ENCODE measurements at regions not wholly inside any gene's neighbourhood (a gene's known extent, or its start where the extent isn't known, plus 50 kb on each side); places are given as distances from the start of the nearest gene placed in this dataset.

GRCh38 chr12:85422762-85423161 is 142.7 kb downstream of the ALX1 start:
- DNase-seq (ENCODE audit: extremely low read depth in 1 of 4, low spot score in 3 of 4) (no peak), ATAC-seq (no peak), FAIRE-seq (no peak)
- no peaks in the 10 kb centered on the region for H3K9me1 ChIP-seq (ENCODE audit: control insufficient read depth, insufficient read depth, low read length)
- intact Hi-C loops (cut with micrococcal nuclease) (no loop called here), in situ Hi-C loops (cut with MboI) (no loop called here)
- ChIA-PET CTCF (ENCODE audit: low intra/inter-chr PET ratio) (no interaction called here), POLR2A (no interaction called here)
- no peaks in the 10 kb centered on the region for H3K27me3 ChIP-seq (ENCODE audit: control insufficient read depth in 2 of 2, insufficient read depth in 2 of 2, low read length in 2 of 2)
- H3K9me3 ChIP-seq (replicated peaks; ENCODE audit: control insufficient read depth, insufficient read depth, low read depth, low read length) = no peaks in the 10 kb centered on the region
- no peaks in the 10 kb centered on the region for H4K20me1 ChIP-seq (replicated peaks; ENCODE audit: control insufficient read depth, insufficient read depth, low read length)
- H3K4me3 ChIP-seq = no peak overlapping the region
- TF ChIP-seq HMG20B (CRISPR knock-in tag; IDR thresholded peaks at IDR 0.05) (no peak), TOE1 (IDR thresholded peaks at IDR 0.05; ENCODE audit: borderline replicate concordance) (no peak), TOE1 (CRISPR knock-in tag; IDR thresholded peaks at IDR 0.05; ENCODE audit: borderline replicate concordance, low read depth) (no peak), PHF21A (IDR thresholded peaks at IDR 0.05; ENCODE audit: borderline replicate concordance, low read depth) (no peak), ILK (tag; IDR thresholded peaks at IDR 0.05; ENCODE audit: borderline replicate concordance, low read depth) (no peak)
- H3K79me2 ChIP-seq (ENCODE audit: control insufficient read depth, insufficient read depth, low read length) = no peaks in the 10 kb centered on the region
- BruUV-seq (replicated peaks) = no TSS peak
- 0% methylated on average over 3 of the region's 3 CpGs for WGBS (ENCODE audit: insufficient coverage, low coverage, missing lambda C conversion rate)
- no peak overlapping the region for H3K4me2 ChIP-seq (ENCODE audit: insufficient read depth, low read length)
- H2AFZ ChIP-seq (ENCODE audit: low read depth, low read length) = no peak overlapping the region
- no peak overlapping the region for H3K9ac ChIP-seq (ENCODE audit: insufficient read depth in 1 of 2, low read depth in 2 of 2, low read length in 2 of 2)
- no peaks in the 10 kb centered on the region for H3K4me1 ChIP-seq (replicated peaks in 1 of 2; ENCODE audit: control insufficient read depth in 2 of 2, insufficient read depth in 2 of 2, low read length in 2 of 2)
- no peaks in the 10 kb centered on the region for H3K36me3 ChIP-seq (ENCODE audit: control insufficient read depth, insufficient read depth, low read length)
- no peak overlapping the region for H3K27ac ChIP-seq (ENCODE audit: extremely low read depth, low read depth, low read length)

GRCh38 chr12:85423947-85424346 is 143.9 kb downstream of the ALX1 start:
- Histone ChIP-seq H3K9ac (ENCODE audit: insufficient read depth in 1 of 2, low read depth in 2 of 2, low read length in 2 of 2) (no peak overlapping the region), H3K9me3 (replicated peaks; ENCODE audit: control insufficient read depth, insufficient read depth, low read depth, low read length) (no peaks in the 10 kb centered on the region), H3K4me3 (no peak overlapping the region), H2AFZ (ENCODE audit: low read depth, low read length) (no peak overlapping the region), H3K79me2 (ENCODE audit: control insufficient read depth, insufficient read depth, low read length) (no peaks in the 10 kb centered on the region), H3K36me3 (ENCODE audit: control insufficient read depth, insufficient read depth, low read length) (no peaks in the 10 kb centered on the region), H3K27ac (ENCODE audit: extremely low read depth, low read depth, low read length) (no peak overlapping the region), H3K4me1 (replicated peaks in 1 of 2; ENCODE audit: control insufficient read depth in 2 of 2, insufficient read depth in 2 of 2, low read length in 2 of 2) (no peaks in the 10 kb centered on the region), H3K9me1 (ENCODE audit: control insufficient read depth, insufficient read depth, low read length) (no peaks in the 10 kb centered on the region), H3K4me2 (ENCODE audit: insufficient read depth, low read length) (no peak overlapping the region), H4K20me1 (replicated peaks; ENCODE audit: control insufficient read depth, insufficient read depth, low read length) (no peaks in the 10 kb centered on the region), H3K27me3 (ENCODE audit: control insufficient read depth in 2 of 2, insufficient read depth in 2 of 2, low read length in 2 of 2) (no peaks in the 10 kb centered on the region)
- ATAC-seq (no peak), DNase-seq (ENCODE audit: extremely low read depth in 1 of 4, low spot score in 3 of 4) (no peak), FAIRE-seq (no peak)
- POLR2A ChIA-PET = no interaction called here
- intact Hi-C loops (cut with micrococcal nuclease) = no loop called here
- CTCF ChIA-PET (ENCODE audit: low intra/inter-chr PET ratio) = no interaction called here
- BruUV-seq (replicated peaks) = no TSS peak
- 6% methylated on average over 3 of the region's 3 CpGs for WGBS (ENCODE audit: insufficient coverage, low coverage, missing lambda C conversion rate)
- in situ Hi-C loops (cut with MboI) = no loop called here
- TF ChIP-seq ZNF212 (CRISPR knock-in tag; IDR thresholded peaks at IDR 0.05) (no peak), AFF4 (CRISPR knock-in tag; IDR thresholded peaks at IDR 0.05) (no peak), NFATC3 (IDR thresholded peaks at IDR 0.05) (no peak), ILK (tag; IDR thresholded peaks at IDR 0.05; ENCODE audit: borderline replicate concordance, low read depth) (no peak), ATF3 (IDR thresholded peaks at IDR 0.05) (no peak), ATF3 (CRISPR knock-in tag; conservative IDR thresholded peaks at IDR 0.05) (no peak)
- TF ChIP-seq, protein P1, sequence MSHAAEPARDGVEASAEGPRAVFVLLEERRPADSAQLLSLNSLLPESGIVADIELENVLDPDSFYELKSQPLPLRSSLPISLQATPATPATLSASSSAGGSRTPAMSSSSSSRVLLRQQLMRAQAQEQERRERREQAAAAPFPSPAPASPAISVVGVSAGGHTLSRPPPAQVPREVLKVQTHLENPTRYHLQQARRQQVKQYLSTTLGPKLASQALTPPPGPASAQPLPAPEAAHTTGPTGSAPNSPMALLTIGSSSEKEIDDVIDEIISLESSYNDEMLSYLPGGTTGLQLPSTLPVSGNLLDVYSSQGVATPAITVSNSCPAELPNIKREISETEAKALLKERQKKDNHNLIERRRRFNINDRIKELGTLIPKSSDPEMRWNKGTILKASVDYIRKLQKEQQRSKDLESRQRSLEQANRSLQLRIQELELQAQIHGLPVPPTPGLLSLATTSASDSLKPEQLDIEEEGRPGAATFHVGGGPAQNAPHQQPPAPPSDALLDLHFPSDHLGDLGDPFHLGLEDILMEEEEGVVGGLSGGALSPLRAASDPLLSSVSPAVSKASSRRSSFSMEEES (CRISPR knock-in tag; IDR thresholded peaks at IDR 0.05) = no peak

Data from K562 (cell line).